HG03095 (cell line): ENCODE measurements at regions not wholly inside any gene's neighbourhood (a gene's known extent, or its start where the extent isn't known, plus 50 kb on each side); places are given as distances from the start of the nearest gene placed in this dataset.

Experiments used
- ATAC-seq: cut with Tn5 transposase; IDR thresholded peaks from one replicate; pipeline ENCODE4 v1.9.1; 2021; ENCODE audit warnings: moderate library complexity; ENCODE audit not compliant: unreplicated experiment

DNA sequence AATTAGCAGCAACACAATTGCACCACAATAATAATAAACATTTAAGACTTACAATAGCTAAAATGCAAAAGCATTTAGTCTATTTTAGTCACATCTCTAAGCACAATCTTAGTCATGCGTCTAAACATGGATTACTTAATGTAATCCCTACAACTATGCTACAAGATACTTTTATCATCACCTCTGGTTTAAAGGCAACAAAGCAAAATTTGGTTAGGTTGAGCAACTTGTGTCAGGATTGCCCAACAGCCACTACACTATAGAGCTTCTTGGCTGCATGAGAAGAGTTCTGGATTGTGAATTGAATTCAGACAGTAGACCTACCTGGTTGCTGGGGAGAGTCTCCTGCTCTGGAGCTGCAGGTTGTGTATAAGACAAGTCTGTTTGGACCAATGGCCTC, 146.5 kb upstream of the PUDP start:
- no peak for ATAC-seq

DNA sequence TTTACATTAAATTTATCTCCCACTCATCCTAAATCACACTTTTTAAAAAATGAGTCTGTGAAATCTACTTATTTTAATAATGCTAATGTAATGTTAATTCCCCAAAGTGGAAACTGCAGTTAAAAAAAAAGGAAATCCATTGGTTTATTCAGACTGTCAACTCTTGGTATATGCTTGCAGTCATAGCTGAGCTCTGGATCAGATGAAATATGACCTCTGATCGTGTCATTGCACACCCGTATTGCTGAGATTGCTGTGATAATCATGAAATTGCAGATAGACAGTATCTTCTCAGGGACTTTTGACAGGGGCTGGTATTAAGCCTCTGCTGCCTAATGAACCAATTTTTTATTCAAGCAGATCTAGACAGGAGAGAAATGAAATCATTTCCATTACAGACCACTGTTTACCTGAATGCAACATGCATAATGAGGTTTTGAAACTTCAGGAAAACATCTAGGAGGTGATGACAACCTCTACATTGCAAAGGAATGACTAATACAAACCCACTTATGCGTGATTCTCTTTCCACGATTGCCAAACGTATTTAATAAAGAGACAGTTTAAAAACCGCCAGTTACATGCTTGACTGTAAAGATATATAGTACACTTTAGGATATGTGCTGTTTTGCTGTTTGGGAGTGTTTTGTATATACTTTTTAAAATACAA, 138.3 kb upstream of the PUDP start:
- no peak for ATAC-seq

DNA sequence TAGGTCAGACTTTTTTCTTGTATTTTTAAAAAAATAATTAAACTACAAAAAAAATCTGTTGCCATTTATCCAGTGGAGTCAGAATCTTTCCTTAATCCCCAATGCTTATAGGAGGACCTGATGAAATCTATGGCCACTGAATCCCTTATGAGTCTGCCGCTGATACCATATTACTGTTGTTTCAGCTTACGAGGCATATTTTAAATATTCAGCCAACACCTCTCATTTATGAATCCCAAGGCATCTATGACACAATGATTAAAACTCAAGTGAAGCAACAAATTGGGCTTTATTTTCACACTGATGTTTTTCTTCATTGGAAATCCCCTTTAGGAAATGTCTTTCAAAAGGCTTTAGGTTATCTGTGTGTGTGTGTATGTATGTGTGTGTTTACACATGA, 137.8 kb upstream of the PUDP start:
- ATAC-seq = no peak

DNA sequence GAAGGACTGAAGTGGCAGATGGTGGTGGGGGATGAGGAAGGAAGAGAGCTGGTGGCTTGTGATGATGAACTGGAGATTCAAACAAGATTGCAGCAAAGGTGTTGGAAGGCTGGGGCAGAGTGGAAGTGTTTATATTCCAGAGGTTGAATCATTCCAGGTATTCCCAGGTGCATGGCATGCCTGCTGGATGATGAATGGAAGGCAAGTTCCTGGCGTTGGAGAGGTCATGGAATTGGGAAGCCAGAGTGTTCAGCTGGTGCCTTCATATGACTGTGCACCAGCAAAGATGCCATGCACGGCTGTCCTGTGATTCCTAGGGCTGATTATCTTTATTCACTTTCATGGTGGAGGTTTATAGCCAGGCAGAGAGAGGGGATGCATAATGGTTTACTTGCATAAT, 135.8 kb upstream of the PUDP start:
- ATAC-seq = no peak

DNA sequence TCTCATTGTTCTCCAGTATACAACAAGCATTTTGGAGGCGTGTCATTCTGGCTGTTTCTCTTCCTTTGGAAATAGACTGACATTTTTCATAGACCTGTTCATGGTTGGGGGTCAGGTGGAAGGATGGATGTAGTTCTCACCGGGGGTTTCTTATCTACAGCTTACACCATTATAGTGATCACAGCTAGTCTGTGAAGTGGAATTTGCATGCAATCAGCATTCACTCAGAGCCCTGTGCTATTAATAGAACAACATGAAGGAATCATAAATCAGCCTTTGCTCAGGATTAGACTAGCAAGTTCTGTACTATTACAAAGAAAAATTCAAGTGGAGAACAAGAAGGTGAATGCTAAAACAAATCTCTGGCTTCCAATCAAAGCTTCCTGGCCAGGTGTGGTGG, 132.6 kb upstream of the PUDP start:
- ATAC-seq = no peak

DNA sequence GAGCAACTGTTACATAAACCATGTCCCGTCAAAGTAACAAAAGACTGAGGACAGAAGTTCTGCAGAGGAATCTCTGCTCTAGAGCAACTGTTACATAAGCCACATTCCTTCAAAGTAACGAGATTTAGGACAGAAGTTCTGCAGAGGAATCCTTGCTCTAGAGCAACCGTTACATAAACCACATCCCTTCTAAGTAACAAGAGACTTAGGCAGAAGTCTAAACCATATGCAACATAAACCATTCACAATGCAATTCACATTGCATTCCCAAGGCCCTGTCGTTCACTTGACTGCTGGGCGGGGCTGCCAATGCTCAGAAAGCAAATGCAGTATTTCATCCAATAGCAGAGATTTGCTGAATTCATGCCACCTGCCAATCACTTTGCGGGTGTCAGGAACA, 124.4 kb upstream of the PUDP start:
- no peak for ATAC-seq

DNA sequence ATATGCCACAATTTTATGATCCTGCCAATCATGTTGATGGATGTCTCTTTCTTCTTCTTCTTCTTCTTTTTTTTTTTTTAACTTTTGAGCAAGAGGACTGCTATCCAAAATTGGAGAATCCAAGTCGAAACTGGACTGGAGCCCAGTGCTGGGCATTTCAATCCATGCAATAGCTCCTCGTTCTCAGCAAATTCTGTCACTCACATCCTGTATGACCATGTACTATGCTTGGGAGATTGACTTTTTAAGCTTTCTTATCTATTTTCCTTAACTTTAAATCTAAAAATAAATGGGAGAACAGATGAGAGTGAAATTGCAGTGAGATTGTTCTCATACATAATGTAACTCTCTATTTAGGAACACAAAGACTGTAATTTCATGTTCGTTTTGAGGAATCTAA, 123.0 kb upstream of the PUDP start:
- no peak for ATAC-seq

DNA sequence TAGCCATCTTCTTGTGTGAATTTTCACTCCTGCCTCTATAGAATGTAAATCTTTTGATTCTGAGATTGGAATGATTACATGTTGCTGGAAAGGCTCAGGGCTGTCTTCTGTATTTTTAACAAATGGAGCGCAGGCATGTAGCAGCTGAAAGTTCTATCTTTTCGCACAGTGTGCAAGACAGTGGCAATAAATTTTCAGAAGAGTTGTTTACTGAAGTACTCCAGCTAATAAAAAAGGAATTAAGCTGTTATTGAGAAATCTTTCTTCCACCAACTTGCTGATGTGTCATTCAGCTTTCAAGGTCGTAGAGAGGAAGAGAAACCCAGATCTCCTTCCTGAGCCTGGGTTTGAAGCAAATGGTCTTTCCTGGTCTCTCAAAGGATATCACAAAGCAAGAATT, 122.0 kb upstream of the PUDP start:
- no peak for ATAC-seq

DNA sequence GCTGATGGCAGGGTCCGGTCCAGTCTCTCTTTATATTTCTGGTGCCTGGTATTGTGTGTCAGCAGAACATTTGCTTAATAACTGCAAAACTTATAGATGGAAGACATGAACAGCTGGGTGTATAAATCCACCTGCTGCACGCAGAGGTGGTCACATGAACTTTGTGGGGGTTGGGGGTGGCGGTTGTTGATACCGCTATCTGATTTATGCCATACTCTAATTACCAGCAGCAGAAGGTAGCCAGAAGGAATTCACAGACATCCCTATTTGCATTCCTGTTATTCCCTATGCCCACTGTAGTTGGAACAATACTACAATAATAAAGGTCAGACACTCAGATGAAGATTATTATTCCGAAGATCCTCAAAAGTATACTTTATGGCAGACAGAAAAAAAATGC, 121.6 kb upstream of the PUDP start:
- ATAC-seq = no peak

DNA sequence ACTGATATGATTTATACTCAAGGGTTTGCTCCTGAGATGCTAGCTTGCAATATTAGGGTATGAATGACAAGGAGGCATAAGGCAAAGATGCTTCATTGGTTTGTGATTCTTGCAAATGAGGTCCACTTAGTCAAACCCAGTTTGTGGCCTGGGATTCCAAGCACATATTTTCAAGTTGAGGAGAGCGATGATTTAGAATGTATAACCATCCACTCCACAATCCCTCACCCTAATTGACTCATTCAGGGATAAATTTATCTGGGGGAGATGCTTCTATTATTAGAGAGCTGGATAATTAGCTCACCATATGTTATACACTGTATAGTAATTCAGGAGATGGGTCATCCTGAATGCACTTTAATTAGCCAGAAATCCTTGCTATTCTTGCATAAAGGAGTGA, 118.3 kb upstream of the PUDP start:
- no peak for ATAC-seq

DNA sequence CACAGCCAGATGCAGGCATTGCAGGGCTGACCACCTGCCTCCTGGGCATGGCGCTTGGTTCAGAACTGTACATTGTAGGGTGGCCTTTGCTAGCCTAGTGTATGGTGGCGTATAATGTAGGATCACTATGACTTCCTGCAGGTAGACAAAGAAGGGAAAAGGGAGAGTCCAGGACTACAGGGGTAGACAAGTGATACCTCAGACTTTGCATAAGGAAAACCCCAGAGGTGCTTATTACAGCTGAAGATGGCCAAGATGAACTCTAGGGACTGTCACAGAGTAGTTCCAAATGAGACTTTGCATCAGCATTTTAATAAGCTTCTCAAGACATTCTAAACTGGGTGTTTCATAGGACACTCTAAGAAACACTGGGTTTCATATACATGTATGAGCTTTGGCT, 116.4 kb upstream of the PUDP start:
- peak; percentile 59 for ATAC-seq

DNA sequence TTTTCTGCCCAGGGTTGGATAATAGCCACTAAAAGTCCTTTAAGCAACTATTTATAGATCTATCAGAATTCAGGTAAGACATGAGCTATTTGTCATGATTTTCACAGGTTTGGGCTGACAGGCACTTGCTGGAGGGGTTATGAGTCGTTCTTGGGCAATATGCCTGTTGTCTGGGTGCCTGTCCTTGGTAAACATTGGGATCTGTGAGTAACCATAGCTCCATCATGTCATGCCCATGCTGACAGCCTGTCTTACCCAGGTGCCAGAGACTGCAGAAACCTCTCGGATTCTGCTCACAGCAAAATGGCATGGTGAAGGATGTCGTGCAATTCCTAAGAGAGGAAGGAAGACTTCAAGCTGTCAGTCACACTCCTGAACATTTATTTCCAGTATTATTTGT, 116.0 kb upstream of the PUDP start:
- ATAC-seq = no peak

DNA sequence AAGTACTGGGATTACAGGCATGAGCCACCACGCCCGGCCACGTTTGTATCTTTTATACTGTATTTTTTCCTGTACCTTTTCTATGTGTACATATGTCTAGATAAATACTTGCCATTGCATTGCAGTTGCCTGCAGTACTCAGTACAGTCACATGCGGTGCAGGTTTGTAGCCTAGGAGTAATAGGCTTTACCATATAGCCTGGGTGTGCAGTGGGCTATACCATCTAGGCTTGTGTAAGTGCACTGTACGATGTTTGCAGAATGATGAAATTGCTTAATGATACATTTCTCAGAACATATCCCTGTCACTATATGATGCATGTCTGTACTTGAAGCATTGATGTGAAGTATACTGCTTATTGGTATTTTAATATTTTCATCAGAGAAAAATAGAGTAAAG, 115.4 kb upstream of the PUDP start:
- ATAC-seq = no peak

DNA sequence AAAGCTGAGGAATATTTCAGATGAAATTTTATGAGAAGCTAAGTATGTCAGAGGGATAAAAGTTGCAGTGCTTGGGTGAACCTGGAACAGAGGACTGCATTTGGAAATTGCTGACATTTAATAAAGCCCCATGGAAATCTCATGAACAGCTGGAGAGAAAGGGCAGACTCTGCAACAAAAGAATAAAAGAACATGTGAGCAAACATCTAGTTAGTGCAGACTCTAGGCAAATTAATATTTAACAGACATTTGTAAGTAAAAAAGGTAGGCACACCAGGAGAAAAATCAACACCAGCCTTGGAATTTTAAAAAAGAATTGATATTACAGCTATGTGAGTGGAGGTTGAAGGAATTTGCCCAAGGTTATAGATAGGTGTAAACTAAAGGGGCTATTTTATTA, 114.6 kb upstream of the PUDP start:
- no peak for ATAC-seq

DNA sequence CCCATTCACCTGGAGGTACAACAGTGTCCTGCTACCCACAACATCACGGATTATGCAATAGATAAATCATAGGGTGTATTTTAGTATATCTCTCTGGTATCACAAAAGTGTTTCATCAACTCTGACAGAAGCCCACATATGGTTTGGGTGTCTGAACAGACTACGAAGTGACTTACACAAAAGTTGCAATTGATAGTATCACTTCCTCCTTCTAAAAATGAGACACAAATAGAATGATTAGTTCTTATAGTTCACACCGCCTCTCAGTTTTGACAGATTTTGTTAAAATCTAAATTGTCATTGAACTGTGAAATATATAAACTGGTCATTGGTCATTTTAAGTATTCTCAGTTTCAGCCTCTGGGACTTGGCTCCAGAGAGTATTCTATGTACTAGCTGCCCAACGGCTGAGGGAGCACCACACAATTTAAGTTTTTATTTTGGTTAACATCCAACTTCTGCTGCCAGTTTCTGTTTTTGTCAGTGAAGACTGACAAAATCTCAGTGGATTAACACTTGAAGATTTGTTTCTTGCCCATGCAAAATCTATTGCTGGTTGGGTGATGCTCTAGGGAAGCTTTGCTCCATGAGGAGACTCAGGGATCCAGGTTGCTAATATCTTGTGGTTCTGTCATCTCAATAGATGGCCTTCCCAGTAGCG, 113.8 kb upstream of the PUDP start:
- ATAC-seq = peak; percentile 83

DNA sequence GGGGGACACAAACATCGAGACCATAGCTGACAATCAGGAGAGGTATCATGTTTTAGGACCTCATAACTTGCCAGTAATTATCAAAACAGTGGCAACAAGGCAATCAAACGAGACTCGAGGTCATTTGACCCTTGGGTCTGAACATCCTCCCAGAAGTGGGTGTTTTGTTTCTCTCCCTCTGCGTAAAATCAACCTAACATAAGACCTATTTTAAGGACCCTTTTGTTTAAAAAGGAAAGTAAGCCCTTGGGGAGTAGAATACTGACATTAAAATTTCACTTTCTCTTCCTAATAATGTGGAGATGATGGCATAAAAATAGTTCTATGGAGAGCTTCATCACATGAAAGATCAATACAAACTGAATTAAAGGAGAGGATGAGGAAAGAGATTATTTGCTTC, 106.2 kb upstream of the PUDP start:
- no peak for ATAC-seq

DNA sequence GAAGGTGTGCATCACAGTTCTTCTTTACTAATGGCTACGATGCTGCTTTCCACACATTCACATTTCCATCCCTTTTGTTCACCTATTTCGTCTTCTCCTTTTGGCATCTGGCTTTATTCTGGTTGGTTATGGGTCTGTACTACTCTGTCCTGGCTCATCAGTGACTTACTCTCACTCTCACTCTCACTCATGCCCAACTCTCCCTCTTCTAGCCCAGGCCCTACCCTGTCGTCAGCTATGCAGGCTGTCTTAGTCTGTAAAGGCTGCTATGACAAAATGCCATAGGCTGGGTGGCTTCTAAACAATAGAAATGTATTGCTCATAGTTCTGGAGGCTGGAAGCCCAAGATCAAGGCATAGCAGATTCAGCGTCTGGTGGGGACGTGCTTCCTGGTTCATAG, 105.6 kb upstream of the PUDP start:
- no peak for ATAC-seq

DNA sequence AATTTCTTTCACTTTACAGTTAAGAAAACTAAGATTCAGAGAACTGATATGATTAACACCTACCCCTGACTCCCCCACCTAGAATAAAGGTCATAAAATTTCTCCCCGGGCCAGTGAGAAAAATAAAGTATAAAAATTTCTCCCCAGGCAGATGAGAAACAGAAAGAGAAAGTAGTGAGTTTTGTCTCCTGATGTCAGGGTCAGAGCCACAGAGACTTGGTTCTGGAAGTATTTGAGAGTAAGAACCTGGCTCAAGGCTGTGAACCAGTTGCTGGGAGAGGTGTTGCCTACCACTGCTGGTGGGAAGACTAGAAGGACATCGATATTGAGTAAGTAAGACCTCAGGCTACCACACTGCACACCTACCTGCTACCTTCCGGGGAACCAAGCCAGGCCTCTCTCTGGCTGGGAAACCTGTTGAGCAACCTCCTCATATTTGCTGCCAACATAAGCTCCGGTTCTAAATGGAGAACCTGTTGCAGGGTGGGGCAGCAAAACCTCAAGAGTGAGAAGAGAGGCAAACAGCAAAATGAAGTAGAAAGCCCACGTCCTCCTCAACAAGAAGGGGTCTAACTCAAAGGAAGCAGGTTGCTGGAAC, 104.2 kb upstream of the PUDP start:
- no peak for ATAC-seq

DNA sequence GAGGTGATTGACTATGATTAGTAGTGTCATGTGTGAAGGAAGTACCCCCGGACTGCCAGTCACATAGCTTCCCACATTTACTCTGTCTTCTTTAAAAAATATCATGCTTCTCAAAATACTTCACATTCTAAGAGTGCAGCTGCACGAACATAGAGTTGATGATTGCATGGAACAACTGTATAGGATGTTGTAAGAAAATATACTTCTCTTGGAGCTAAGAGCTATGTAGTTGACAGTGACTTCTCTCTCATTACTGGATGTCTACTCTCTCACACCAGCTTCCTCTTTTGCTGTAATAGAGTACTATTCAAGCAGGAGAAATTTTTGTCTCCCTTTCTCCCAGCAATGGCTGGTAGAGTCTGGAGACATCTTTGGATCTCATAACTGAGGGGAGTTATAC, 99.4 kb upstream of the PUDP start:
- ATAC-seq = no peak

DNA sequence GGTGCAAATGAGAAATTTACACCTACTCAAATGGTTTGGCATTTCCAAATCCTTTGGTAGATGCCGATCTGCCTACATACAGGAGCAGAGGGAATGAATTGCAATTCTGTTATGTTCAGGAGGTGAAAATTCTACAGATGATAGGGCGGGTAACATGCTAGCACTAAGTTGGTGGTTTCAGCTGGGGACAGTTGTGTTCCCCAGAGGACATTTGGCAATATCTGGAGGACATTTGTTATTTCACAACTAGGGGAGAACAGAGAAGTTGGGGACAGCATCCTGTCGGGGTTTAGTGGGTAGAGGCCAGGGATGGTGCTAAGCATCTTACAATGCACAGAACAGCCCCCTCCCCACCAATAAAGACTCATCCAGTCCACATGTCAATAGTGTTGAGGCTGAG, 96.5 kb upstream of the PUDP start:
- no peak for ATAC-seq

DNA sequence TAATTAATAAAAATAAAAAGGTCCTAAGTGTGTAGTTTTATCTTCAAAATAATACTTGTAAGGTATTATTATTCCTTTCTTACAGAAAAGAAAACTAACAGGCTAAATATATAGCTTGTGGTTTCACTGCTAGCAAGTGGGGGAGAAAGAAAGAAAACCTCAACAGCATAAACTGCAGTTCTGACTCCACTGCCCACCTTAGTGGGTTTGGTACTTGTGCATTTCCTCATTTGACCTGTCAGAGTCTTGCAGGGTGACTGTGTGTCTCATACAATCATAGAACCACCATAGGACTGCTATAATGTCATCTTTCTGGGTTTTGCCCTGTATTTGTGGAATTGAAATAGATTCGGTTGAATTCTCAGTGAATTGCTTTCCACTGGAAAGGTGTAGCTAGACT, 94.7 kb upstream of the PUDP start:
- ATAC-seq = peak; percentile 94

DNA sequence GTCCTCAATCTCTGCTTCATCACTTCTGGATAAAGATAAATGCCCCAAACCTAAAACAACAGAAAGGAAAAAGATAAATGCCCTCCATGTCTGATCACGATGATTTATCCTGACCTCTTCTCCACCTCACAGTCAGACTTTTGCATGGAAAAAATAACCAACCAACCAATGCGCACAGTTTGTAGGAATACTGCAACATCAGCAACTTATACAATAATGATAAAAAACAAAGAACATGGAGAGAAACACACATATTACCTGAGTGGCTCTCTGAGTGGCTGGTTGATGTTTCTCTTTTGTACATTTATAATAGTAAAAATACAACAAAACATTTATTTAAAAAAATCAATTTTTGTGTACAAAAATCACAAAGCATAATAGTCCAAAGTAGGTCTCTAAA, 93.0 kb upstream of the PUDP start:
- no peak for ATAC-seq

DNA sequence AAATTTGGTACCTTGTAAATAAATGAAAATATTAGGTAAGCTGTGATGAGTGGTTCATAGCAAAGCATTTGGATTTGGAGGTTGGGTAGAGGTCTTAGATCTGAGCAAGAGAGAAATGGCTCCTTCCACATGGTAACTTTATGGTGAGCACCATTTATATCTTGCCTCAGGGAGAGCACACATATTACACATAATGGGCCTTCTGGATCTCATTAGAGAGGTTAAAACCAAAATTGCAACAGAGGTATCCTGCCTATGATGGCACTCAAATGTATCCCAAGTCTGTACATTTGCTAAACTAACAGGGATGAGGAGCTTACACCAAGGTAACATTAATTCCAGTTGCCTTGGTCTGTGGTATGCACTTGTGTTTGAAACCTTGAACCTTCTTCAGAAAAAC, 87.1 kb upstream of the PUDP start:
- ATAC-seq = no peak
